Fibroblast of mammary gland (primary cell): ENCODE measurements at regions not wholly inside any gene's neighbourhood (a gene's known extent, or its start where the extent isn't known, plus 50 kb on each side); places are given as distances from the start of the nearest gene placed in this dataset.

ENCODE experiments used
- DNase-seq: peaks from one replicate; pipeline ENCODE4 v3.0.0-alpha.2; 2010; ENCODE audit warnings: low read depth
- H3K4me3 ChIP-seq: 2 replicates; pipeline ENCODE4 v1.5.1; 2011; ENCODE audit warnings: low read depth, mild to moderate bottlenecking, low read length, moderate library complexity; ENCODE audit not compliant: control insufficient read depth
- CTCF ChIP-seq: conservative IDR thresholded peaks from 2 replicates; pipeline ENCODE4 v1.5.1; 2011; ENCODE audit warnings: low read depth, low read length, inconsistent platforms; ENCODE audit not compliant: control insufficient read depth, insufficient read depth

DNA sequence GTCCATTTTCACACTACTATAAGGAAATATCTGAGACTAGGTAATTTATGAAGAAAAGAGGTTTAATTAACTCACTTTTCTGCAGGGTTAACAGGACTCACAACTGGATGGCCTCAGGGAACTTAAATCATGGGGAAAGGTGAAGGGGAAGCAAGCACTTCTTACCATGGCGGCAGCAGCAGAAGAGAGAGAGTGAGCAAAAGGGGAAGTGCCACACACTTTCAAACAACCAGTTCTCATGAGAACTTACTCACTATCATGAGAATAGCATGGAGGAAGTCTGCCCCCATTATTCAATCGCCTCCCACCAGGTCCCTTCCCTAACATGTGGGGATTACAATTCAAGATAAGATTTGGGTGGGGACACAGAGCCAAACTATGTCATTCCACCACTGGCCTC is 55.1 kb upstream of the NETO1 start:
- no peak overlapping the region for H3K4me3 ChIP-seq
- no peak for TF ChIP-seq CTCF
- no peak for DNase-seq
